Hematopoietic multipotent progenitor cell treated with erythropoietin and hydrocortisone succinate and interleukin-3 and kit ligand, for 15 days (in vitro differentiated cells): ENCODE measurements at regions not wholly inside any gene's neighbourhood (a gene's known extent, or its start where the extent isn't known, plus 50 kb on each side); places are given as distances from the start of the nearest gene placed in this dataset.
"Not testable (repeated sequence)": the region's sequence is repeated elsewhere in the genome, so short reads cannot be mapped to it uniquely, and the experiment has no call there.

ENCODE experiments used
- DNase-seq: peaks from one replicate; pipeline ENCODE4 v3.0.0-alpha.2; 2015; ENCODE audit warnings: low spot score

DNA sequence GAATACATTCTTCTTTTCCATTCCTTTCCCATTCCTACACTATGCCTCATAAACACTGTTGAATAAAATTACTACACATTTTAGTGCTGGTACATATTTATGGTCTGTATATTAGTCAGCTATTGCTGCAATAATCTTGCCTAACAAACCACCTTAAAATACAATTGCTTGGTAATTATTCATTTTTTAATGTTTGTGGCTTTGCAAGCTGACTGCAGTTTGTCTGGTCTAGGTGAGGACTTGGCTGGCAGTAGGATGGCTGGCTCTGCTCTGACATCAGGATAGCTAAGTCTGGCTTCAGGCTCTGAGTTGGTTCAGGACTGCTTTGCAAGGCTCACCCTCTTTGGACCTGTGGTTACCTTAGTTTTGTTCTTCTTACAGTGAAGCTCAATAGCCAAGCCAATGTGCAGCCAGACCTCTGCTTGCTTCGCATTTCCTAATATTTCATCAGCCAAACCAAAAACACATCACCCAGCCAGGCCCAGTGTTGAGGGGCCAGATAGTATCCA, 913.4 kb upstream of the RAG2 start:
- DNase-seq, result no peak

DNA sequence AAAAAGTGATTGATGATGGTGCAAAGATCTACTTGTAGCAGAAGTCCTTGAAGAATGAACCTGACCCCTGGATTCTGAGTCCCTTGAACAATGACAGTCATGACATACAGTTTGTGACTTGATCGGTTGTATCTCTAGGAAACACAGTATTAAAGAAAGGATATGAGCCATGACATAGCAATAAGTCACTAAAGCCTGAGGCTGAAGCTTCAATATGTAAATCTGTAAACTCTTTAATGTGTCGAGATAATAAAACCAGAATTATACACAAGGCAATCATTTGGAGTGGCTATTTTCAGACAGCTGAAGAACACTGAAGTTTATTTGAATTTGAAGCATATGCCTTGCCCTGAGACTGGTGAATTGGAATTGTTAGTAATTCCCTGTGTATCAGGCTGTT, 911.5 kb upstream of the RAG2 start:
- no peak for DNase-seq

DNA sequence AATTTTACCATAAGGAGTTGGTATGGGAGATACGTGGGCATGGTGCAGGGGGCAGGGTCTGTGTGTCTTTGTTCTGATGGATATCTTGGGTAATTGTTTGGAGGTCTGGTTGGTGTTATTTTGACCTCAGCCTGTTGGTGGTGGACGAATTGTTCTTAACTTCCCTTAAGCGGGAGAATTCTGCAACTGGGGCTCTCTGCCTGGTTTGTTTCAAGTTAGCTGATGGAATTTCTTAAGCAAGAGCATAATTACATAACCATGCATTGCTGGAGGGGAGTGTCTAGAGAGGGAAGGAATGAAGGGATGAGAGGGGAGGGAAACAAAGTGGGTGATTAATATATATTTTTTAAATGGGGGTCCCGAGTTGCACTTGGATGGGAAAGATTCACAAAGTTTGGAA, 908.5 kb upstream of the RAG2 start:
- DNase-seq, result no peak

DNA sequence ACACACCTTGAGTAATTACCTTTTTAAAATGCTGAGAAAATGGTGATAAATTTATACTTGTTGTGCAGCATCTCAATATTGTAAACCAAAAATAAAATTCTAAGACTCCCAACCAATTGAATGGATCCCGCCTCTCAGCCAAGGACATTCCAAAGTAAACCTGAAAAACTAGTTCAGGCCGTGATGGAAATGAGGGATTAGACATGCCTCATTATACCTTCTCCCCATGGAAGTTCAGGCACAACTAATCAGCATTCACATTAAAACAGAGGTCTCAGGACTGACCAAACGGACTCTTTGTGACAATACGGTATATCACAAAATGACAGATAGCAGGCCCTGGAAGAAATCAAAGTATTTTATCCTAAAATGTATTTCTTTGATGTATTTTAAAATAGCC, 907.4 kb upstream of the RAG2 start:
- DNase-seq, result no peak

DNA sequence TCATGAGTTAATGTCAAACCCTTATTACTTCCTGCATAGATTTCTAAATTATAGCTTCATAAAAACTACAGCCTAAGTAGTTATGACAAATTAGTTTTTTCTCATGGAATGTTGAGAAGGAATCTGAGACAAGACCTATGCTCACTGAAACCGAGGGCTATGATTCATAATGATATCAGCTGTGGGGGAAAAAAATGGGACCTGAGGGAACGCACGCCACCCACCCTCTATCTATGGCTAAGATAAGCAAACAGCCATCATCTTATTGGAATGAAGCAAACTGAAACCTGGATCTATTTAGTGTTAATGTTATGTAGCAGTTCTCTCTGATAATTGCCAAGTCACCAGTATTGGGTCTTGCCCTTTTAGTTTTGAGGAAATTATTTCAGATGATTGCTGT, 906.9 kb upstream of the RAG2 start:
- no peak for DNase-seq

DNA sequence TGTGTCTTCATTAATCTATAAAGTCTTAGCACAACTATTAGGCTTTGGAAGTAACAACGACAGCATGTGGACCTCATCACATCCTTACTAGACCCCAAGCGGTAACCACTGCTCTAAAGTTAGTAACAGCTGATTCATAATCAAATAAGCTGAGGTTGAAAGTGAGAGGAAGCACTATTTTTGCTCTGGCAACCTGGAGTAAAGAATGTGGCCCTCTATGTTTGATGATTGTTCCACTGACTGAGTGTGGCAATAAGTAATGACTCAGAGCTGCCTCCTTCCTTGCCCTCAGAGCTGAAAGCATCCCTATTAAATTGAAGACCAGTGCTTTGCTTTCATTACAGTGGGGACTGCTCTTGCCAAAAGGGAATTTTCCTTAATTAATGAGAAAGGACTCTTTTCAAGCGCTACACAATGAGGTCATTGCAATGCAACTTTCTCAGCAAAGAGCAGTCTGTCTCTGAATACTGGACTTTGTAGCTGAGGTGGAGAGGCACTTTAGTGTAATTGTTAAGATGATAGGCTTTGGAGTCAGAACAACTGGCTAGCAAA, 906.1 kb upstream of the RAG2 start:
- DNase-seq, result no peak

DNA sequence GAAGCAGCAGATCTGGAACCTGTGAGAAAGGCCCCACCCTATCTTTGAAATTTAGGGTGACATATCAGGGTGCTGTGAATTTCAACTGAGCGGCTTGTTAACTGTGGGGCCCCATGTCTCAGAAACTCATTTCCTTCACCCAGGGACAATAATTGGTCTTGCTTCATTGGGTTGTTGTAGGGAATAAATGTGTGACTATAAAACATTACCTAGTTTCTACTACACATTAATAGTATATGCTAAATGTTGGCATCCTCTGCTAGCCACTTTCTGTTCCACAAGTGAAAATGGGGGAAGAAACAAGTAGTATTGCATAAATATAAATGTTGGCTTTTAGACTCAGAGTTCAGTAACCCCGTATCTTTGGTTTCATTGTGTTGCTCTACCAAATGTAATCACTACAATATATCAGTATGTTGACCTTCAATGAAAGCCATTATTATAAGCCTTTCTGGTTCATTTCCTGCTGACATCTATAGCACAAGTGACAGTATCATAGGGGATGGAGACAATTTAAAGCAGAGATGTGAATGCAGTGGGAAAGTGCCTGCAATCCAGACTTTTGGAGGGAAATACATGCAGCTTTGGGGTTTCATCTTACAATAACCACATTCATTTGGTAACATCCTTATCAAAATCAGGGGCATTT, 905.5 kb upstream of the RAG2 start:
- no peak for DNase-seq

DNA sequence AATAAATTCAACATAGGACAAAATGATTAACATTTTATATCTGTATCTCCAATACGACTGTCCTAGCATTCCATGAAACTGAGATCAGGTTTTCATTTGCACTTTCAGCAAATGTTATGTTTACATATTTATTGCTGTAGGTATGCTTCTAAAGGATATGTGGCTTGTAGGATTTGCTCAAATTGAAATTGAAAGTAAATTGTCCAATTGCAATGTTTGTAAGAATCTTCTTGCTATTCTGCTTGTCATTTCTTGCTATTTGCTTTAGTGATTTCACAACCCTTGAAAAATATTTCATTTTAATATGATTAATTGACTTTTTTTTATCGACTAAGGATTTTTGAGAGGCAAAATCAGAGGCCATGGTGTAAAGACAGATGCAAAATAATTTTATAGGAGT, 904.2 kb upstream of the RAG2 start:
- DNase-seq, result no peak

DNA sequence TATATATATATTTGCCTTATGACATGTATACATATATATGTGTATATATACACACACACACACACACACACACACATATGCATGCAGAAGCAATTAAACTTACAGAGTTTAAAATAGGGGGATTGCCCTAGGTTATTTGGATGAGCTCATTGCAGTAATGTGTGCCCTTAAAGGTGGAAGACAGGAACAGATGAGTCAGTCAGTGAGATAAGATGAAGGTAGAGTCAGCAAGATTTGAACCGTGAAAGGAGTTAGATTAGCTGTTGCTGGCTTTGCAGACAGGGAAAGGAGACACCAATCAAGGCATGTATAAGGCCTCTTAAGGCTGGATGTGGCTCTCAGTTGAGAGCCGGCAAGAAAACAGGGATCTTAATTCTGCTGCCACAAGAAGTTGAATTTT, 902.4 kb upstream of the RAG2 start:
- DNase-seq, result no peak

DNA sequence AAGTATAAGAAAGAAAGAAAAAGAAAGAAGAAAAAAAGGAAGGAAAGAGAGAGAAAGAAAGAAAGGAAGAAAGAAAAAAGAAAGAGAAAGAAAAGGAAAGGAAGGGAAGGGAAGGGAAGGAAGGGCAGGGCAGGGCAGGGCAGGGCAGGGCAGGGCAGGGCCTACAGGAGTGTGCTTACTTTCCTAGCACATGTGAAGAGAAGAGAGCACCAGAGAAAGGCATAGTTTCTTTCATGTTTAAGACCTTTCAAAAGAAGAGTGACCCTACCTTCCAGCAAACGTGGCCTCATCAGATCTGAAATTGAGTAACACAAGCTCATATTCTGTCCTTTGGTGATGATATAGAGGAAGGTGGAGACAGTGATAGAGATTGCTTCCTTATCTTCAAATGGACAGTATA, 899.3 kb upstream of the RAG2 start:
- no peak for DNase-seq

DNA sequence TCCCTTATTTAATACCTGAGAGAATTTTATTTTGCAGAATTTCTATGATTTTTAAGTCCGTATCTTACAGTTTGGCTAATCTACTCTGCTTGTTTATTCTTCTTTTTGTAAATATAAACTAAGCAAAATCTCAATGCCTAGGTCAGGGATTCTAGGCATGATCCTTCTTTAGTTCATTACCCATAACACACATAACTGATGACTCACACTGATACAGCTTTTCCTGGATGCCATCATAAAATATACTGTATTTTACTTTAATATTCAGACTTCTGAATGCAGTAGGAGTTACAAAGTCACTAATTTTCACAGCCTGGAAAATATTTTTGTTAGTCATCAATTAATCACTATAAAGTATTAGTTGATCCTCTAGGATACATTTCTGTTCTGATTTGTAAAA, 898.2 kb upstream of the RAG2 start:
- DNase-seq, result no peak

DNA sequence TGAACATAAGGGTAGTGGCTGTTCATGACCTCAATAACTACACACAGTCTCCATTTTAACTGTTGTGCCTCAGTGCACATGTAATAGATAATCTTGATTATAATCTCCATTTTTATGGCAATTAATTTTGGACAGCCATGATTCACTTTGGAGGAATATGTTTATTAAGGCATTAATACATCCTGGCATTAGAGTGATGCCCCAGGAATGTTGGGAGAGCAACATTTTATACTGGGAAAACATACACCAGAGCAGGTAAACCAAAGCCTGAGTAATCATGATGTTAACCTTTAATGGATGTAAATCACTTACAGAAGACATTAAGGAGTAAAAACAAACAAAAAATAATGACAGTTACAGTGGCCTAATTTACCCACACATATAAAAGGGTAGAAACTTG, 886.3 kb upstream of the RAG2 start:
- DNase-seq, result no peak

DNA sequence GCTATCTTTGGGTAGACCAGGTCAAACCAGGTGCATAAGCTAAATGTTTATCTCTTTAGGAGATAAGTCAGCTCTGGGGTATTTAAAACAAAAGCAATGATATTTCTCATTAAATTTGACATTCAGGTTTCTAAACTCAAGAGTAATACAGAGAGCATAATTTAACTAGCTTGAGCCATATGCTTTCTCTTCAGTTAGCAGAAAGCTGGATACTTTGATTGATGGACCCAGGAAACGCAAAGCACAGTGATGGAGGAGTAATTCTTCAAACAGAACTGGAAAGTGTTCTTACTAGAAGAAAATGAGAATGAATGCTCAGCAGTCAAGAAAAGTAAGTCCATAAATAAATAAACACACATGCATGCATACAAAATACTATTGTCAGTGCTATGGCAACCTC, 885.7 kb upstream of the RAG2 start:
- DNase-seq, result no peak

DNA sequence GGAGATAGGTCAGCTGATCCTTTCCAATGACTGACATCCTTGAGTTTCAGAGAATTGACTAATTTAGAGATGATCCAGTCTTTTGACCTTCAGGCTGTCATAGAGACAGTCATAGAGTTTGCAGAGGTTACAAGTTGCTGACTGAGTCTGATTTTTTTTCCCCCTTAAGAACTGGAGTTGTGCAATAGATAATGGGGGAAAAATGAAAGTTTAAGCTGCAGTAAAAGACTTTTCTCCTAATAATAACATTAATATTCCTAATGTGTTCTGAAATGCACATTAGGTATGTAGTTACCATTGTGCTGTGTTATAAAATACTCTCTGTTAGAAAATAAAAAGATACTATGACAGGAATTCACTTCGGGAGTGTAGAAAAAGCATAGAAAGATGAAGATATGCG, 876.9 kb upstream of the RAG2 start:
- DNase-seq, result no peak

DNA sequence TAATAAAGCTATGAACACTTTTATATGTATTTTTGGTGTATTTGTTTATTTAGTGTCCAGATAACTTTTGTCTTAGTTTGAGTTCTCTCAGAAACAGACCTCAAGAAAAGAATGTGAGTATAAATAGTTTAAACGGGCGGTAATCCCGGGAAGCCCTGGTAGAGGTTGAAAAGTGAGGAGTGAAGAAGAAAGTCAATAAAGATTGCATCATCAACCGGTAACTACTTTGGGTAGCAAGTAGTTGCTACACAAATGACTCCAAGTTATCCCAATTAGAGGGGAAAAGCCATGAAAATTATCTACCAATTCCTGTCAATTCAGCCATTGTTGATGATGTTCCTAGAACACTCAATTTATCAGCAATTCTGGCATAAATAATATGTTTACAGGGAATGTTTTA, 870.3 kb upstream of the RAG2 start:
- no peak for DNase-seq

DNA sequence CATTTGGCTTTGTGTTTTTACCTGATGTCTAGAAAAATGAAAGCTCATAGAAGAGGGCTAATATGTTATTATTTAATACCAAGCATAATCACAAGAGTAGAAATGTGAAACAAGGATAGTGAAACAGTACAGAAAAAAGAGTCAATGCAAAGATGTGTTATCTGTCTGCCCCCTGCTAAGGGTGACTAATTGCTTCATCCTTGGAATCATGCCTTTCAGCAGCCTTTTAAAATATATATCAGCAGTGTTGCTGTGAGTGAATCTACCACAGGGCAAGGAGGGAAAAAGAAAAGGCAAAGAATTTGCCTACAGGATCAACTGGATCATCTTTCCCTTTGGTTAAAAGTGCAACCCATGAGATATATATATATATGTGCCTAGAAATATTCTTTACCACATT, 867.2 kb upstream of the RAG2 start:
- no peak for DNase-seq

DNA sequence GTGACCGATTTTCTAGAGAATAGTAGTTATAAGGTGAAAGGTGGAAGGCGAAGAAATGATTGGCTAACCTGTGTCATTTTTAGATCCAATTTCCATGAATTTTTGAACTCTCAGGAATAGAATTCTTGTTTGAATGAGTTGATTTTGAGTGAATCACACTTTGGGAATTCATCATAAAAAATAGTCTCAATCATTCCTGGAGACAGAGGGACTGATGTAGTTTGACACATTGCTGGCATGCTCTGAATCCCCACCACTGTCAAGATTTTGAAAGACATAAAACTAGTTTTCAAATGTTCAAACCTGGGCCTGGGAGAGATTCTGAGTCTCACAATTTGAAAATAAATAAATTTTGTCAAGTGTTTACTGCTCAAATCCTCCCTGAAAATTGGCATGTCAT, 861.4 kb upstream of the RAG2 start:
- no peak for DNase-seq

DNA sequence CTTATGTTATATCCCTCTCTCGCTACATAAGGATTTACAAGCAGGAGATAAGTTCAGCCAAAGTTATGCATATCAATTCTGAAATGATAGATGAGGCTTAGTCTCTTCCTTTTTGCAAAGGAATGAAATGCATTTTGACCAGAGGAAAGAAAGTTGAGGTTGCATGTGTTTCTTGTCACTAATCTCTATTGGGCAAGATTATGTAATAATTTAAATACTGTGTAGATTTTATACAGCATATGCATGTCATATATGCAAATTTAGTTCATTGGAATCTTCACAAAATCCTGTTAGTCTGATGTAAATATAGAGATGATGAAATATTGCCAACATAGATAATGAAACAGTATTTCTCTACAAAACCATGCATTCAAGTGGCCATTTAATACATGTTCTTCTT, 858.7 kb upstream of the RAG2 start:
- no peak for DNase-seq

DNA sequence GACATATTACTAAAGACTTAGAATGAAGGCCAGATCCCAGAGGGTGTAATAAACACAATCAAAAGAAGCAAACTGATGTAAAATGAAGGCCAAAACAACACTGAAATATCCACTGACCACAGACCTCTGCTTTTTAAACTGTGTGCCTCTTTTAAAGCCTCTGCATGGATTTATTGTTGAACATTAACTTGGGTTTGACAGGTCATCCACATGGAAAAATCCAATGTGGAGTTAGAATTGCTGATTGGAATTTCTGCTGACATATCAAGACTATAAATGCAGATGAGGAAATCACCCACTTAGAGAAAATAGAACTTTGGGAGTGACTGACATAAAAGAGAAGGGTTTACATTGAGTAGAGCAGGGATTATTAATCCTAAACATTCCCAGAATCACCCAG, 853.9 kb upstream of the RAG2 start:
- no peak for DNase-seq

DNA sequence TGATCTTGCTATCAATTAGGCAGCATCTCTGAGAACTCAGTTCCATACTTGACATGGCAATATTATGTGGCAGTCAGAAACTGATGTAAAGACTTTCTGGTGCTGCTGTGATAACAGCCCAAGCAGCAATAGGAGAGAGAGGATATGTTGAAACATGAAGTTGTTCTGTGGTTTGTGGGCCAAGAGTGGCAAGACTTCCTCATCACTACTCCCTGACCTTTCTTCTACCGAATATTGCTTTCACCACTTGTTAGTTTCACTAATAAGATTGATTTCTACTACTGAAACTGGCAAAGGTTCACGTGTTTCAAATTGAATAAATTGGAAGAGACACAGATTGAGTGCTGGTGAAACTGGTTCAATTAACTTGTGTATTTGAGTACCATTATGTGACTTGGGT, 852.6 kb upstream of the RAG2 start:
- DNase-seq, result no peak

DNA sequence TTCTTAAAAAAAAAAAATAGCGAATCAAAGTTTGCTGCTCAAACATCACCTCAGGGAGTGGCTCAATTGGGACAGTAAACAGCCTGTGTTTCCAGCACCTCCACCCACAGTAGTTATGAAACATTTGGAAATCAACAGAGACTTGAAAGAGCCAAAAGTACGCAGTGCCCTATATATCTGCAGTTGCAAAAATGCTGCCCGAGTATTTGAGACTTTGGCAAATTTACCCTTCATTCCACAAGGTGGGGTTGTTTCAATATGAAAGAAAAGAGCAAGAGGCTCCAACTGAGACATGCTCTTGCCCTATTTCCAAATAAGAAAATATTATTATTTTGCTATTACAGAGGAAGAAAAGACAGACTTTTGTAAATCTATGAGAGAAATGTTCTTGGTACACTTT, 851.1 kb upstream of the RAG2 start:
- DNase-seq, result no peak

DNA sequence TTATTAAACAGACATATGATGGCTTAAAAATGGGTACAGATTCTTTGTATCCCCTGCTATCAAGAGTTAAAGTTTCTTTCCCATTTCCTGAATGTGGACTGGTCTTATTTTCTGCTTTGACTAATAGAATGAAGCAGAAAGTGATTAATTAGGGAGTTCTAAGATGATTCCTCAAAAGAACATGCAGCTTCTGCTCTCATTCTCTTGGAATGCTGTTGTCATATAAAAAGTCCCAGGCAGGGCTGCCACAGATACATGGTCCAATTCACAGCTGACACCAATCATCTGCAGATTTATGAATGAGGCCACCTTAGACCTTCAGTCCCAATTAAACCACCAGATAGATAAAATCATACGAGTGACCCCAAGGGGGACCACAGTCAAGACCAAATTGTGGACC, 844.5 kb upstream of the RAG2 start:
- DNase-seq, result no peak

DNA sequence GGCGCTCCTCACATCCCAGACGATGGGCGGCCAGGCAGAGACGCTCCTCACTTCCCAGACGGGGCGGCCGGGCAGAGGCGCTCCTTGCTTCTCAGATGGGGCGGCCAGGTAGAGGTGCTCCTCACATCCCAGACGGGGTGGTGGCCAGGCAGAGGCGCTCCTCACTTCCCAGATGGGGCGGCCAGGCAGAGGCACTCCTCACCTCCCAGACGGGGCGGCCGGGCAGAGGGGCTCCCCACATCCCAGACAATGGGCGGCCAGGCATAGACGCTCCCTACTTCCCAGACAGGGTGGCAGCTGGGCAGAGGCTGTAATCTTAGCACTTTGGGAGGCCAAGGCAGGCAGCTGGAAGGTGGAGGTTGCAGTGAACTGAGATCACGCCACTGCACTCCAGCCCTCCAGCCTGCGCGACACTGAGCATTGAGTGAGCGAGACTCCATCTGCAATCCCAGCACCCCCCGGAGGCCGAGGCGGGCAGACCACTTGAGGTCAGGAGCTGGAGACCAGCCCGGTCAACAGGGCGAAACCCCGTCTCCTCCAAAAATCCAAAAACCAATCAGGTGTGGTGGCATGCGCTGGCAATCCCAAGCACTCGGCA, 833.7 kb upstream of the RAG2 start:
- not testable (repeated sequence) for DNase-seq
